ENCODE measurements at regions not wholly inside any gene's neighbourhood (a gene's known extent, or its start where the extent isn't known, plus 50 kb on each side); places are given as distances from the start of the nearest gene placed in this dataset.

DNA sequence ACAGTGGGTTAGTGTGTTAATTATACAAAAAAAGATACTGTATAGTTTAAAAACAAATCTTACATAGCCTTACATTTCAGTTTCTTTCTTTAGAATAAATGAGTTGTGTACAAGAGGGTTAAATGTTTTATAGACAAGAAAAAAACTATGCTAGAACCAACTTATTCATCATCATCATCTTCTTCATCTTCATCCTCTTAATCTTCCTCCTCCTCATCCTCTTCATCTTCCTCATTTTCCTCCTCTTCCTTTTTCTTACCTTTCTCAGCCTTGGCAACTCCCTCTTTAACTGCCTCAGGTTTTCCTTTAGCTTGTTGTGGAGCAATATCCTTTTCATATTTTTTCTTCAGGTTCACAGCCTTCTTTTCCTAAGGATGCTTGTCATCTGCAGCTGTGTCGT lies 53.7 kb downstream of the RPS12 start:
- no peak for DNase-seq (ENCODE audit: low spot score)

DNA sequence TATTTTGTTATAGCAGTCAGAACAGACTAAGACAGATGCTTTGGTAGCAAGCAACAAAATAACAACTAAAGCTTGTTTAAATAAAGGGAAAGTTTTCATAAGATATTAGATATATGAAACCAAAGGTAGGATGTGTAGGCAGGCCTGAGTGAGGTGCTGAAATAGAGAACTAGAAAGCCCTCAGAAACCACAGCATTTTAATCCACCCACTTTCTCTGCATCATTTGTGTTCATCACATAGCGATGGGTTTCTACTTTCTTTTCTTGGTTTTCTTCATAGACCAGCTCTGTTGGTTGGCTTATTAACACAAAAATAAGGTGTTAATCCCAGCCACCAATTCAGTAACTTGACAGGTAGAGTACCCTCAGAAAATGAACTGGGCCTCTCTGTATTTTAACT lies 58.6 kb downstream of the RPS12 start:
- DNase-seq (ENCODE audit: low spot score), result no peak

DNA sequence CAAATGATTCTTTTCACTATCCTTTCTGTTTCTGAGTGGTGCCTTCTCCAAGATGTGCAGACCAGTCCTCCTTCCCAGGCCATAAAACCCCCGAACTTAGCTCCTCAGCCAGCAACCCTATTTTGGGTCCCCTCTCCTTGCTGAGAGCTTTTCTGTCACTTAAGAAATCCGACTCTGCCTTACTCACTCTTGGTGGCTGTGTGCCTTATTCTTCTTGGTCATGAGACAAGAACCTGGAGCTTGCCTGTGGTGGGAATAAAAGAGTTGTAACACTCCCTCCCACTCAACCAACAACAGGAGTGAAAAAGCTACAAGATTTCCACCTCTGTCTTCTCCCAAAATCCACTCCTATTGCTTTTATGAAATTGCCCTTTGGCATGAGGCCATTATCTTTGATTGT lies 62.6 kb downstream of the RPS12 start:
- DNase-seq (ENCODE audit: low spot score), result no peak

DNA sequence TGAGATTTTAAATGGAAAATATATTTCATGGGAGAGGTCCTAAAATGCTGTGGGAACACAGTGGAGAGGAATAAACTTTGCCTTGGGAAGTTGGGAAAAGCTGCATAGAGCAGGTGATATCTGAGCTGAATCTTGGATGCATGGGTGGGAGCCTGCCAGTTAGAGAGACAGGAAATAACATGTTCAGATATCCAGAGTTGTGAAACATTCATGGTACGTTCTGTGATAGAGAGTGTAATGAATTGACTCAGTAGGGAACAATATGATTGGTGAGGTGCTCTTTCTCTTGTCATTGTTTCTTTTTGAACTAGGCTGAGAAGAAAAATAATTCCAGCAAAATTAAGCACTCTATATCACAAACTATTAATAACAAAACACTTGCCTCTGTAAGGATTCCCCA lies 72.8 kb downstream of the RPS12 start:
- DNase-seq (ENCODE audit: low spot score), result no peak

DNA sequence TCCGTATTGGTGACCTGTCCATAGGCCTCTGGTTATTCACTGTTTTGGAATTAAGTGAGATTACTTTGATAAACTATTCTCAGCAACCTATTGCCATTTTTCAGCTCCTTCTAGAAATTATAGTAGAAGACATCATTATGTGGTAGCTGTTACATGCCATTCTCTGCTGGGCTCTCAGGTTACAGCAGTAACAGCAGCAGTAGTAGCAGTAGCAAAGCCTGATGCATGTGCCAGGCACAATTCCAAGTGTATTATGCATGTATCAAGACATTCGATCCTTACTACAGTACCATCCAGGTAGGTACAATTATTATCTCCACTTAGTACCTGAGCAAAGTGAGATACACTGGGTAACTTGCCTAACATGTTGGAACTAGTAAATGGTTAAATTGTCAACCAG lies 74.3 kb downstream of the RPS12 start:
- no peak for DNase-seq (ENCODE audit: low spot score)

DNA sequence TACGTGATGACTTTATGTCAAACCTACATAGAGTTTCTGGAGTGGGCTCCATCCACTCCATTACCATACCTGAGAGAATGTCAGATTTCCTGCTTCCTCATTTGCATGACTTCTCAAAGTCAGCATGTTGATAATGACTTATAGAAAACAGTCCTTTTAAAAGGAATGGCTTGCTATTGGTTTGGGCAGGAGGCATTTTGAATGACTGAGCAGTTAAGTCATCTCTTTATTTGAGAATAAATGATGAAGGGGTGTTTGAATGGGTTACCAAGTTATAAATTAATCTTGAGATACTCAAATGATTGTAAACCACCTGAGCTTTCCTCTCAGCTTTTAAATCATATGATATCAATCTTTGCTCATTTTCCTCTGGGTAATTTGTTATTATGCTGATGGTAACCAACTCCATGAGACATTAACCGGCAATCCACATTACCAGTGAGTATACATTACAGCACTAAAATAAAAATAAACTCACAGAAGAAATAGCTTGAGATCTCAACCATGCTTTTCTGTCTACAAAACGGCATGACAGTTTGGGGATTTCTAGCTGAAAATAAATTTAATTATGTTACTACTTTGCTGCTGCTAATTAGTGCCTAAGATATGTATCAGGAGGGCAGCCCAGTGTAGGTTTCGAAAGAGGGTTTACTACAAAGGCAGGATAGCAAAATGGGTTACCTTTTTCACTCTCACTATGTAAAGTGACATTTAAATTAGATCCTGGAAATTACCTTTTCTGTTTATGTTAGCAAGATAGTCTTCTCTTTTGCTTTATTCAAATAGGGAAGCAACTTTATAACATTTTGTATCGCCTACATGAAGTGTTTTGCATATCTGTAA lies 78.8 kb downstream of the RPS12 start:
- DNase-seq (ENCODE audit: low spot score), result no peak

DNA sequence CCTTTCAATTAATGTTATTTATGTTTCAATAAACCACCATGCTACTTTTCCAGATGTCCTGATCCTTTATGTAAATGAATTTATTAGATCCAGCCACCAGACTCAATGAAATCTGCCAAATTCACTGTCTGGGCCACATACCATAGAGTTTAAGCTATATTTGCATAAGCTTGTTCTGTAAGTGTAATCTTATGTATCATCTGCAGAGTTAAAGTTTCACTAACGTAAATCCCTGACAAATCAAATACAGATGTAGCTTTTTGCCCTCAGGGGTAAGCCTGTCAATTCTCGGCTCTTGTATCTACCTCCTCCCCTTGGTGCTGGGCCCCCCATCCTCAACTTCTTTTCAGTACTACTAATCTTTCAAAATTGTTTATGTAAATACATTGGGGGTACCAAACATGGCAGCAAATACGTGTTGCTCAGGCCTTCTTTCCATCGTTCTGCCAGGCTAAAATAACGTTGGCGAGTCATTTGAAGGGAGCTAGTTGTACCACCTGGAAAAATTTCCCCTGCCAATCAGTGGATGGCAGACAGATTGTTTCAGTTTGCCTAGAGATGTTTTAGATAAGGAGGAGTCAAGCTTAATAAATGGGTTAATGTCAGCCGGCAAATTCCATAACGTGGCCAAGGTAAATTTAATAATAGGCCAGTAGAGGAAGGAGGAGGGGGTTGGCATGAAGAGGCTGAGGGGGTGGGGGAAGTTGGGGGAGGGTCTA lies 79.6 kb downstream of the RPS12 start:
- no peak for DNase-seq (ENCODE audit: low spot score)

DNA sequence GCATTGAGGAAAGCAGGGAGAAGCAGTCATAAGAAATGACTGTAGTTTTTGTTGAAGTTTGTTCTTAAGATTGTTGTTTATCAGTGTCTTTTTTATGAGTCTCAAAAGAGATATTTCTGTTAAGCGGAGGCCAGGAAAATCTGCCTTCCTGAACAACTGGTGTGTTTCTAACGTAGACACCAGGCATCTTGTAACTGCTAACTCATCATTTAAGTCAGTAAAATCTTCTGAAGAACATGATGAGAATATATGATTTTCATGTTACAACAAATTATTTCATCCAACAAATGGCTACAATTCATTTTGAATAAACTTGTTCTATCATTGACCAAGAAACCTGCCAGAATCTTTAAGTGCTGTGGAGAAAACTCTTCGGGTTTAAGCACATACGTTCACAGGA lies 84.0 kb downstream of the RPS12 start:
- no peak for DNase-seq (ENCODE audit: low spot score)

DNA sequence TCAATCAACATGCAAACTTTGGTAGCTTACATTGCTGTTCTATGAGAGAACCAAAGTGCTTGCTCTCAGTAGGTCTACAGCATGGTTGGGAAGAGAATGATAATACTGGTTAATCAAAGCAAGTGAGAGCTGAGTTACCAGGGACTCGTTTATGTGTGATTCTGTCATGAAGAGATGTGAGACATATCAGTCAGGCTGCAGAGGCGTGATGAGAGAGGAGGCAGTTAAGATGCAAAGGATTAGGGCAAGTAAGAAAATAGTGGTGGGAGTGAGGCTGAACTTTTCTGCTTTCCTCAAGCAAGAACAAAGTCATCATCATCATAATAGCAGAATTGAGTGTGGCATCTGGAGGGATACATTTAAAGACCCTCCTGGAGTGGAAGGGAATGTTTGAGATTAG lies 86.5 kb downstream of the RPS12 start:
- no peak for DNase-seq (ENCODE audit: low spot score)

DNA sequence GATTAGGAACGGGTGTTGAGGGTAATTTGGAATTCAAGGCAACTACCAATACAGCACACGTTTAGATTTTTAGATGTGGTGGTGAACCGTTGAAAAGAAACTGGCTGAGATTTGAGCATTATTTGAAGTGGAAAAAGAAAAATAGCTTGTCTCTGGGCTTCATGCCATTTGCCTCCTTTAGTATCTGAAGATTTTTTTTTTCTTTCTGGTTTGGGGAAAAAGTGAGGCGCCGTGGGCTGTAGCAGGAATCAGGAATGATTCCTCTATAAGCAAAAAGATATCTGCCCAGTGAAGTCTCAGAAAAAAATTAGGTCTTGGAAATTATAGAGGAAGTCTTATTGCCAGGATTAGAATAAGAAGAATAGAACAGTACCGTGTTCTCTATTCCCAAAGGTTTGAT lies 88.5 kb downstream of the RPS12 start:
- no peak for DNase-seq (ENCODE audit: low spot score)

DNA sequence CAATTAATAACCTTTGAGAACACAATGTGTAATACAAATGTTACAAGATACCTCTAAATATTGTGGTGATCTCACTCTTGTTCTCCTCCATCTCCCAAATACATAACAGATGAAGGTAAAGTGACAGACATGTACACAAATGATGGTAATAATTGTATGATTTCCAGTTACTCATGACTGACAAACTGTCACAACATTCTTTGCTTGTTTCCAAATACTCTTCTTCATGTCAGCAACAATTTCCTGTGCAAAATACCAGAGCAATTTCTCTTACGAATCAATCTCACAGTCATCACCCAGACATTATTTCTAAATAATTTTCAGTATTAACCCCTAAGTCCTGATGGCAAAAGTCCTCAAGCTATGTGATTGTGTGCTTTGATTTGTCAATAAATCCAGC lies 92.9 kb downstream of the RPS12 start:
- no peak for DNase-seq (ENCODE audit: low spot score)

DNA sequence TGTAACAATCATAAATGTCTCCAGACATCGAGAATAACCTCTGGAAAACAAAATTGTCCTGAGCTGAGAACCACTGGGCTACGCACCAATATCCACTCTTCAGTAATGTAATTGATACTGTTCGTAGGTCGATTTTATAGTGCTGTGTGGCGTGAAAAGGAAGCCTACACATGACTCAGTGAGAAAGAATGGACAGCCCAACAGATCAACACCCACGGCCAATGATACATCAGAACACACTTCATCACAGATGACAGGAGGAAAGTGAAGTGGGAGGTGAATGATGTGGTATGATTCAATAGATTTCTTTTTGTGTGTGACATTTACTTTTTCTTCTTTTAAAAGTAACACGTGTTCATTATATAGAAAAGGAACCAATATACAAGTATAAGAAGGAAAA lies 93.5 kb downstream of the RPS12 start:
- DNase-seq (ENCODE audit: low spot score), result no peak

DNA sequence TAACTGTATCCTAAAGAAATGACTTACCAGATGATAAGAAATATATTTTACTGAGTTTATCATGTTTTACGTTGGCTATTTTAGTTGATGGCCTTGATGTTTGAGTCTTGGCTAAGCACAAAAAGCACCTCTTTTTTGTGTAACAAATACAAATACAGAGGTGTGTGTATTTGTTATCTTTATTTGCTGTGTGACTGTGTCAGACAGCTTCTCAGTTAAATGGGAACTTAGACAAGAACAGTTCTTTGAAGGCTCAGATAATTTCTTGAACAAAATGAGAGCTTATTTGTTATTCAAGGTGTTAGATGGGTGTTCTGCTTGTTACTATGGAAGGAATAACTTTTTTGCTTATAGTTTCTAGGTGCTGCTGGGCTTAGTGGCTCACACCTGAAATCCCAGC lies 95.4 kb downstream of the RPS12 start:
- DNase-seq (ENCODE audit: low spot score), result no peak

DNA sequence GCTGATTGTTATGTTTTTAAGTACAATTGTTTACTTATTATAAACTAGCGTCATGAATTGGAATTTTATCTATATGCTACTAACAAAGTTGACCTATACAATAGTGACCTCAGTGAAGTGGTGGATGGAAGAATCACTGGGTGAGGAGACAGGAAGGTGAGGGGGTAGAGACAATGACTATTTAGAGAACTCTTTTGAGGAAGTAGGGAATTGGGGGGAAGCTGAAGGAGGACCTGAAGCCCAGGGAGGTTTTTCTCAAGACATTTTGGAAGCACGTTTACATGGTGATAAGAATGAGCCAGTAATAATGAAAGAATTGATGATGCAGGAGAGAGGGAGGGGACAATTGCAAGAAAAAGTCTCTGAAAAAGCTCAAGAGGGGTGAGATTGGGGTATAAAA lies 96.4 kb downstream of the RPS12 start:
- no peak for DNase-seq (ENCODE audit: low spot score)

DNA sequence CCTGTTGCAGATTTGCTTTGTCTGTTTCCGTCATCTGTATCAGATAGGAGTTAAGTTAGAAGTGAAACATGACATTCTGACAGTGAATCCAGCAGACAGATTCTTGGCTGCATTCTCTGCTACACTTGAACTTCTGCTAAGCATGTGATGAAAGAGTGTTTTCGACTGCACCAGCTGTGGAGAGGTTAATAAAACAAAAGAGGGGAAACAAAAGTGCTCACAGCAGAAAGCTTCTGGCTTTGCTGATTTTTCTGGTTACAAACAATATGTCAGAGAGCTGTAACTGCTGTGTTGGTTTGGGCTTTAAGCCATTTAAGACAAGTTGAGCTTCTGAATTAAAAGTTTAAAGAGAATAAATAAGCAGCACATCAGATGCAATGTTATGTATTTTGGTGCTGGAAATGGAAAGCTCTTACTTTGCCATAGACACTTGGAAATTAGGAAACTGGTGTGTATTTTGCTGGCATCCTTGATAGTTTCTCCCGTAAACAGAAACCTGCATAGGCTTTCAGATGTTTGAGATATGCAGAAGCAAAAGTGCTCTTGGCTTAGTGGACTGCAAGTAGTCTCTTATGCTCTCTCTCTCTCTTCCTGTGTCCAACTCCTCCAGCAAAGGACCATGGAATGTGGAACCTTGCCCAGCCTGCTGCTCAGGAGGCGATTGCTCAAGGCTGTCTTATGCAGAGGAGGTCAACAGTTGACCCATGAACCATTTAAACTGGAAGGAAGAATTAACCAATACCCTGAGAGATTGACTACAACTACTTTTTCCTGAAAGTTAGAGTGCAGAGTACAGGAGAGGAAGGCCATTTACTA lies 104.9 kb downstream of the RPS12 start:
- DNase-seq (ENCODE audit: low spot score), result no peak

DNA sequence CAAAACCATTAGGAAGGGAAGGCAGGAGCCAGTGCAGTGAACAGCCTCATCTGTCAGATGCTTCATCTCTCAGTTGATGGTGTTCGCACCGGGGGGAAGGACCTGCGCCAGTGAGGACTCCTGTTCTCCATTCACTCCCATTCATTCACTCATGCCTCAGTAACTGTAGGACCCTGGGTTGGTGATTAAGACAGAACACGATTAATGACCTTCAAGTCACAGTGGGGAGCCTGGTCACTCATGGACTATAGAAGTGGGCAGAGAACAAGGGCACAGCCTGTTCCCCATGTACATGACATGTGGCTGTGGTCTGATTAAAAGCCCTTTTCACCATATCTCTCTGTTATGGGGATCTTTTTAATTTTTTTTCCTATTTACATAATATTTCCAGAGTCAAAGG lies 113.3 kb downstream of the RPS12 start:
- DNase-seq (ENCODE audit: low spot score), result no peak

DNA sequence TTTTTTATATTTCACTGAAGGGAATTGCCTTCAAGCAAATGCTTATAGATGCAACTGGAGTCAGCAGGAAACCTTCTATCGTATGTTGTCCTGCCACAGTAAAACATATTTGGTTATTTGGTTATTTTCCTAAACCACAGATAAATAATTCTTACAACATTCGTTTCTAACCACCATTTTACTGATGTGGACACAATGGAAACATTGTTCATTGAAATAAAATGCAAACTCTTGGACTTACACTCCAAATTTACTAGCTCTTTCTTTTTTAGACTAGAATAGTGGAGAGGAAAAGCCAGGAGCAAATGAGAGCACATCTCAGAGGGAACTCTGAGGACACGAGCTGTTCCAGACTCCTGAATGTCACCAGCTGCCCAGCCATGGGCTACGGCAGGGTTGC lies 114.8 kb downstream of the RPS12 start:
- DNase-seq (ENCODE audit: low spot score), result no peak

DNA sequence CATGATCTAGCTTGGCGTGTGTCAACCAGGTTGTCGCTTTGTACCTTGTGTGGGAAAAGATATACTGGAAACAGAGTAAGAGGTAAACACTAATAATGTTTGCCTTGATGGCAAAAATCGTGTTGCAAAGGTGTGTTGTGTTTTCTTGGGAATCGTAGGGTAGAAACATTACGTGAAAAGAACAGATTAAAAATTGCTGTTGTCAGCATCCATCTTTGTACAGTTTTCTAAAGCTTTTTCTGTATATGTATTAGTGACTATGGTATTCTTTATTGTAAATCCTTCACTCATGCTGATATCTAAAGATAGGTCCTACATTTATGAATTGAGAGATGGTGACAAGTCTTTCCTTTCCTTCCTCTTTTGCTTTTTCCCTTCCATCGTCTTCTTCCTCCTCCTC lies 116.9 kb downstream of the RPS12 start:
- no peak for DNase-seq (ENCODE audit: low spot score)

DNA sequence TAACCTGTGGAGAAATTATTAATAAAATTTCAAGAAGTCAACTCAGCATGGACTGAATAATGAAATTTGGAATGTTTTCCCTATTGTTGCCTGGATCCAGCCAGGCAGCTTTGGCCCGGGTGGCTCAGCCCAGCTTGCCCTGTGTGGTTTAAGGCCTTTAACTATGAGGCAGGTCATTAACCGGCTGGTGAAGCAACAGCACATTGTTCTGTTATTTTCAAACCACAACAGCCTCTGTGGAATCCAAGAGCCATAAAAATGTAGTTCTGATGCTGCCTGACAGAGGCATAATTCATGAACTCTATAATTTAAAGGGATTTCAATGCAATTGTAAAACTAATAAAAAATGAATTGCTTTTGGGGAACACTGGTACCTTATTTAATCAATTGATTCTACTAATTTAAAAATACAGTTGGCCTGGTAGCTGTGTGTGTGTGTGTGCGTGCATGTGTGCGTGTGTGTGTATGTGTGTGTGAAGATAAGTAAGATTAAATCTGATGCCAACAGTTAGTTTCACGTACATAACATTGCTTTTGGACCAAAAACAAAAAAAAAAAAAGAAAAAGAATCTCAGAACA lies 117.7 kb downstream of the RPS12 start:
- DNase-seq (ENCODE audit: low spot score), result no peak

DNA sequence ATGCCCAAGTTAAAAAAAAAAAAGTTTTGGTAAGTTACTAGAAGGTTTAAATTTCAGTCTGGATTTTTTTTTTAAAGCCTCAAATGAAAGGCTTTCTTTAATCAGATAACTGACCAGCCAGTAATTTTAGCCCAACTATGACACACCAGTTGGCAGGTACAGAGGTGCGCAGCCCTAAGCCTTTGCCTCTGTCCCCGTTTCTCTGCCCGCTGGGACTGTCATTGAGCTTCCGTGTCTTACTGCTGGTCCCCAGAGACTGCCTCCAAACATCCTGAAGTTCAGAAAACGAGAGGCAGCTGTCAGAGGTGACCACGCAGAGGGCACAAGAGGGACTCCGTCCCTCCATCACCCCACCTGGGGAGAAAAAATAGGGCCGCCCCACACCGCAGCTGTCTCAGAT lies 118.2 kb downstream of the RPS12 start:
- no peak for DNase-seq (ENCODE audit: low spot score)

DNA sequence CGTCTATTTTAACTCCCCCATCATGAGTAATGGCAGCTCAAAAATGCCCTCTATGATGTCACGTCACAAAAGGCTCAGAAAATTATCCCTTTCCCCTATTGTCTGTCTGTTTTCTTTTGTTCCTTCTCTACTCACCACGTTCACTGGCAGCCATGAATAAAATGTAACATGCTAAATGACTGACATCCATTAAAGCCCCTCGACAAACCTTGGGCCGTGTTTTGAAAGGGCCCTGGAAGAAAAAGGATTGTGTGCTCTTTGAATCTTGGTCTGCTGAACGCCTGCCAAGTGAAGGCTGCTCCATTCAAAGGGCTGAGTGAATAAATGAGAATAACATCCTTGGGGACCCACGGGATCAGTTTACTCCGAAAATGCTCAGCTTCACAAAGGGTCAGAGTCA lies 118.7 kb downstream of the RPS12 start:
- no peak for DNase-seq (ENCODE audit: low spot score)

DNA sequence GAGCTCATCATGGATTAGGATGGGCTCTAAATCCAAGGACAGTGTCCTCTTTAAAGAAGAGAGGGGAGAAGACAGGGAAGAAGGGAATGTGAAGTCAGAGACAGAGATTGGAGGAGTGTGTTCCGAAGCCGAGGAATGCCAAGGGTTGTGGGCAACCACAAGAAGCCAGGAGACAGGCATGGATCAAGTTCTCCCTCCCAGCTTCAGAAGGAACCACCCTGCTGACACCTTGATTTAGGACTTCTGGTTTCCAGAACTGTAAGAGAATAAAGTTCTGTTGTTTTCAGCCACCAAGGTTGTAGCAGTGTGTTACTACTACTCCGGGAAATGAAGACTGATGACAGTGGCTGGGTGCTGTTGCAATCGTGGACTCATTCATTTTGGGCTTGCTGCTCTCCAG lies 120.1 kb downstream of the RPS12 start:
- no peak for DNase-seq (ENCODE audit: low spot score)

DNA sequence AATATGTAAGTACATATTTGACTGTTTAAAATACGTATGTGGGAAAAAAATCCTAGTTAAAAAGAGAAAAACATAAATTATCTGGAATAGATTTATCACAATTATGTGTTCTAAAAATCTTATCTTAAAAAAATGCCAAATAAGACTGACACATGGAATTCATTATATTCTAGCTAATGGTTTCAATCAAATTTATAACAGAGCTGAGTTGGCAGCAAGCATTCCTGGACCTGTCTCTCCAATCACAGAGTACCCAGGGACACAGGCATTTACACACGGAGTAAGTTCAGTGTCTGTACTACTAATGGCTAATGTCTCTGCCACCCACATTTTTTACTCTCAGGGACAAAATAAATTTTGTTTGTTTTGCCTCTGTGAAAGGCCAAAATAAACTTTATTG lies 122.3 kb downstream of the RPS12 start:
- DNase-seq (ENCODE audit: low spot score), result no peak
